Sigmoid colon (tissue), 6 donors: ENCODE measurements at regions not wholly inside any gene's neighbourhood (a gene's known extent, or its start where the extent isn't known, plus 50 kb on each side); places are given as distances from the start of the nearest gene placed in this dataset.

ENCODE experiments used
- DNase-seq: peaks from one replicate; pipeline ENCODE4 v3.0.0-alpha.2; 2019
- H3K27ac ChIP-seq, 4 donors: fragments of 200-600 bp; sonication (generic); one replicate each; pipeline ENCODE4 v1.5.1; 2016 to 2019; ENCODE audit warnings: mild to moderate bottlenecking in 1 of 4
- H3K27me3 ChIP-seq, 3 donors: fragments of 200-600 bp; sonication (generic); one replicate each; pipeline ENCODE4 v1.5.1; 2019; ENCODE audit warnings: mild to moderate bottlenecking in 1 of 3
- H3K36me3 ChIP-seq, 4 donors: fragments of 200-600 bp; sonication (generic); one replicate each; pipeline ENCODE4 v1.5.1; 2016 to 2019
- H3K4me1 ChIP-seq, 4 donors: fragments of 200-600 bp; sonication (generic); one replicate each; pipeline ENCODE4 v1.5.1; 2017 to 2019
- H3K4me3 ChIP-seq, 4 donors: fragments of 200-600 bp; sonication (generic); one replicate each; pipeline ENCODE4 v1.5.1; 2017 to 2019; ENCODE audit warnings: mild to moderate bottlenecking in 2 of 4, moderate library complexity in 1 of 4
- H3K9me3 ChIP-seq, 4 donors: fragments of 200-600 bp in 3 of 4; sonication (generic) in 3 of 4; one replicate each; pipeline versions ENCODE4 v1.5.1 to v1.6.1; 2013 to 2019
- CTCF ChIP-seq, 4 experiments: fragments of 450-650 bp in 3 of 4; fragments of 200-600 bp in 1 of 4; IDR thresholded peaks; one replicate each; pipeline ENCODE4 v1.5.1; 2016 to 2019; ENCODE audit warnings: antibody characterized with exemption in 4 of 4, mild to moderate bottlenecking in 3 of 4, moderate library complexity in 2 of 4
- EP300 ChIP-seq, 4 donors: sonication (generic); formaldehyde crosslinking; IDR thresholded peaks; one replicate each; pipeline ENCODE4 v1.6.1; 2017; ENCODE audit warnings: antibody characterized with exemption in 4 of 4
- POLR2A ChIP-seq, 2 donors: fragments of 450-650 bp; IDR thresholded peaks; one replicate each; pipeline ENCODE4 v1.6.1; 2016; ENCODE audit warnings: antibody characterized with exemption in 2 of 2, mild to moderate bottlenecking in 2 of 2, moderate library complexity in 2 of 2
- POLR2AphosphoS5 ChIP-seq, 4 donors: sonication (generic); formaldehyde crosslinking; IDR thresholded peaks; one replicate each; pipeline ENCODE4 v1.6.1; 2017; ENCODE audit warnings: antibody characterized with exemption in 4 of 4
- WGBS, 2 donors: extraction: QIAGEN DNeasy Blood & Tissue Kit; methylation state at CpG; one replicate each; pipeline ENCODE4 v1.1.7; 2013; 5-methylcytosine and 5-hydroxymethylcytosine counted together
- intact Hi-C: fragments of 100-400 bp; cut with DNase I; formaldehyde crosslinking; loops from one replicate; pipeline ENCODE4 v1.15.1; 2023
- donor health status: healthy with polysubstance abuse.
- donor health status: healthy.

- Histone ChIP-seq H3K4me1 (peaks cover 0 to 55% (median 46%) of the 10 kb centered on the region in 4 donors), H3K4me3 (no peak overlapping the region), H3K27me3 (no peaks in the 10 kb centered on the region), H3K27ac (peak overlapping the region; percentile 41 to 73 (median 66)), H3K9me3 (peaks cover 0 to 5% (median 0%) of the 10 kb centered on the region in 4 donors), H3K36me3 (no peaks in the 10 kb centered on the region)
- TF ChIP-seq EP300 (IDR thresholded peaks at IDR 0.05) (no peak), POLR2AphosphoS5 (IDR thresholded peaks at IDR 0.05) (peak in 1 of 4 donors; percentile 22)
- 69 to 84% methylated on average over 8 of the region's 8 CpGs for WGBS, 2 donors
- DNase-seq = no peak
- intact Hi-C loops = no loop called here
Observed at GRCh38 chr2:217394510-217395351, 534.9 kb upstream of the TNP1 start.

GRCh38 chr2:217393585-217394032 lies 533.7 kb upstream of the TNP1 start:
- Histone ChIP-seq H3K4me3 (no peak overlapping the region), H3K27ac (peak overlapping the region; percentile 41 to 73 (median 66)), H3K4me1 (peaks cover 0 to 55% (median 43%) of the 10 kb centered on the region in 4 donors), H3K27me3 (no peaks in the 10 kb centered on the region), H3K36me3 (no peaks in the 10 kb centered on the region), H3K9me3 (peaks cover 0 to 5% (median 0%) of the 10 kb centered on the region in 4 donors)
- DNase-seq = peak; percentile 93
- intact Hi-C loops = no loop called here
- no peak for TF ChIP-seq POLR2A (IDR thresholded peaks at IDR 0.05)
- TF ChIP-seq CTCF (IDR thresholded peaks at IDR 0.05) = no peak
- peak; percentile 32 to 80 (median 79) for TF ChIP-seq POLR2AphosphoS5 (IDR thresholded peaks at IDR 0.05)
- TF ChIP-seq EP300 (IDR thresholded peaks at IDR 0.05) = peak in 3 of 4 donors; percentile 21 to 64 (median 43)
- 62 to 63% methylated on average over 4 of the region's 4 CpGs for WGBS, 2 donors

- intact Hi-C loops = no loop called here
Observed at GRCh38 chr2:217392930-217393584, 533.2 kb upstream of the TNP1 start.

GRCh38 chr2:217387776-217388387 lies 528.0 kb upstream of the TNP1 start:
- H3K4me1 ChIP-seq = peaks cover 0 to 28% (median 12%) of the 10 kb centered on the region in 4 donors
- no peak for DNase-seq
- H3K4me3 ChIP-seq = no peak overlapping the region
- intact Hi-C loops = no loop called here
- no peaks in the 10 kb centered on the region for H3K36me3 ChIP-seq
- TF ChIP-seq EP300 (IDR thresholded peaks at IDR 0.05) (no peak), POLR2A (IDR thresholded peaks at IDR 0.05) (no peak), CTCF (IDR thresholded peaks at IDR 0.05) (no peak), POLR2AphosphoS5 (IDR thresholded peaks at IDR 0.05) (no peak)
- peaks cover 0 to 5% (median 0%) of the 10 kb centered on the region in 4 donors for H3K9me3 ChIP-seq
- WGBS, 2 donors = 51 to 52% methylated on average over 4 of the region's 4 CpGs
- H3K27ac ChIP-seq = no peak overlapping the region
- H3K27me3 ChIP-seq = no peaks in the 10 kb centered on the region

More at GRCh38 chr2:217392930-217393584, 533.2 kb upstream of the TNP1 start:
- no peak overlapping the region for H3K4me3 ChIP-seq
- H3K9me3 ChIP-seq = peaks cover 0 to 5% (median 0%) of the 10 kb centered on the region in 4 donors
- WGBS, 2 donors = 82 to 90% methylated on average over 5 of the region's 5 CpGs
- DNase-seq = no peak
- TF ChIP-seq POLR2AphosphoS5 (IDR thresholded peaks at IDR 0.05) = no peak
- TF ChIP-seq POLR2A (IDR thresholded peaks at IDR 0.05) = no peak
- TF ChIP-seq CTCF (IDR thresholded peaks at IDR 0.05) = no peak
- no peak for TF ChIP-seq EP300 (IDR thresholded peaks at IDR 0.05)
- H3K4me1 ChIP-seq = peaks cover 0 to 55% (median 43%) of the 10 kb centered on the region in 4 donors
- H3K36me3 ChIP-seq = no peaks in the 10 kb centered on the region
- no peaks in the 10 kb centered on the region for H3K27me3 ChIP-seq
- H3K27ac ChIP-seq = peak overlapping the region; percentile 41 to 73 (median 66)
